Lung (tissue), 11 donors: ENCODE measurements at regions not wholly inside any gene's neighbourhood (a gene's known extent, or its start where the extent isn't known, plus 50 kb on each side); places are given as distances from the start of the nearest gene placed in this dataset.
"Not testable (repeated sequence)": the region's sequence is repeated elsewhere in the genome, so short reads cannot be mapped to it uniquely, and the experiment has no call there.

Experiments used
- ATAC-seq: fragments of 200-7000 bp; cut with Tn5 transposase; one replicate; pipeline ENCODE4 v1.9.1; 2020; ENCODE audit warnings: moderate number of reproducible peaks; ENCODE audit not compliant: insufficient read depth, low FRiP score
- DNase-seq, 3 donors: peaks; one replicate each; pipeline ENCODE4 v3.0.0-alpha.2; 2013 to 2017
- H3K27ac ChIP-seq, 2 donors: one replicate each; pipeline ENCODE4 v1.5.1; 2013; ENCODE audit warnings: mild to moderate bottlenecking in 2 of 2, moderate library complexity in 2 of 2, control low read depth in 1 of 2, inconsistent platforms in 1 of 2, low read depth in 1 of 2, low read length in 1 of 2
- H3K27me3 ChIP-seq, 3 donors: one replicate each; pipeline ENCODE4 v1.5.1; 2013; ENCODE audit warnings: low read length in 2 of 3; ENCODE audit not compliant: control insufficient read depth in 3 of 3, insufficient read depth in 3 of 3
- H3K36me3 ChIP-seq, 4 donors: one replicate each; pipeline ENCODE4 v1.5.1; 2013; ENCODE audit warnings: low read length in 4 of 4, mild to moderate bottlenecking in 1 of 4, moderate library complexity in 1 of 4; ENCODE audit not compliant: control insufficient read depth in 4 of 4, insufficient read depth in 4 of 4
- H3K4me1 ChIP-seq, 5 donors: one replicate each; pipeline ENCODE4 v1.5.1; 2013; ENCODE audit warnings: low read length in 5 of 5, mild to moderate bottlenecking in 2 of 5, moderate library complexity in 1 of 5; ENCODE audit not compliant: control insufficient read depth in 5 of 5, insufficient read depth in 5 of 5
- H3K4me3 ChIP-seq: one replicate; pipeline ENCODE4 v1.5.1; 2013; ENCODE audit warnings: mild to moderate bottlenecking, control low read depth, moderate library complexity
- H3K9ac ChIP-seq, 2 donors: one replicate each; pipeline ENCODE4 v1.5.1; 2013; ENCODE audit warnings: low read length in 2 of 2, control low read depth in 1 of 2; ENCODE audit not compliant: insufficient read depth in 1 of 2
- H3K9me3 ChIP-seq, 4 donors: one replicate each; pipeline ENCODE4 v1.5.1; 2013; ENCODE audit warnings: low read length in 3 of 4, mild to moderate bottlenecking in 1 of 4, moderate library complexity in 1 of 4; ENCODE audit not compliant: control insufficient read depth in 4 of 4, insufficient read depth in 3 of 4
- CTCF ChIP-seq: IDR thresholded peaks from 2 replicates; pipeline ENCODE4 v1.5.1; 2012; ENCODE audit warnings: mild to moderate bottlenecking; ENCODE audit errors: control extremely low read depth, extremely low read depth
- WGBS, 2 donors: extraction: QIAGEN DNeasy Blood & Tissue Kit; methylation state at CpG; one replicate each; pipeline ENCODE4 v1.1.7; 2013; 5-methylcytosine and 5-hydroxymethylcytosine counted together
- donor health status: control.
- donor health status: control.
- donor health status: Bipolar disorder and iron deficiency.
- donor health status: healthy.
- donor health status: DM: yes; HTN: yes; CAD: no.

DNA sequence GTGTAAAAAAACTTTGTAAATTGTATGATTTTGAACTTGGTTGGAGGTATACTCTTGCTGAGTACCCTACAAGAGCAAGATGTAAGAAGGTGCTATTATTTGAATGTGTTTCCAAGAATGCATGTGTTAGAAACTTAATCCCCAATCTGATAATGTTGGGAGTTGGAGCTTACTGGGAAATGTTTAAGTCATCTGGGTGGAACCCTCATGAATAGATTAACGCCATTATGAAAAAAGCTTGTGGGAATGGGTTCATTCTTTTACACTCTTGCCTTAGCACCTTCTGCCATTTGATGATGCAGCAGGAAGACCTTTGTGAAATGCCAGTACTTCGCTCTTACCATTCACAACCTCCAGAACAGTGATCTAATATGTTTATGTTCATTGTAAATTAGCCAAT, 498.3 kb downstream of the TMEM135 start:
- ATAC-seq (no peak), DNase-seq (no peak)
- TF ChIP-seq CTCF: no peak
- no peak overlapping the region for H3K9ac ChIP-seq
- H3K27me3 ChIP-seq: no peaks in the 10 kb centered on the region
- no peak overlapping the region for H3K4me3 ChIP-seq
- no peaks in the 10 kb centered on the region for H3K4me1 ChIP-seq
- no peaks in the 10 kb centered on the region for H3K36me3 ChIP-seq
- no peaks in the 10 kb centered on the region for H3K9me3 ChIP-seq
- 84 to 93% methylated on average over 2 of the region's 2 CpGs for WGBS, 2 donors
- no peak overlapping the region for H3K27ac ChIP-seq

DNA sequence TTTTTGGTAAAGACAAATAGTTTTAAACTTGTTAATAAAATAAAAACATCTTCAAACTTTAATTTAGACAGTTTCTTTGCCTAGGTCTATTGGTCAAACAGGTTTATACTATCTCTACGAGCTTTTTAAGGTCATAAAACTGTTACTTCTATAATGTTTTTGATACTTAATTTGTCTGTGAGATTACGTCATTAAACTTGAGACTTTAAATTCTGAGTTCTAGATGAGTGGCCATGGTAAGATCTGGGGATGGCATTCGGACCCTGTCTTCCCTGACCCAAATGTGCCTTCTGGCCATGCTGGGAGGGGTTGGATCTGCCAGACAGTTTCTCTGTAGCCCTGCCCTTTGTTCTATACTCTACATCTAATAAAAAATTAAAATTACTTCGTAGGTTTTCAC, 497.8 kb downstream of the TMEM135 start:
- no peak for ATAC-seq
- Histone ChIP-seq H3K9ac (no peak overlapping the region), H3K4me1 (no peaks in the 10 kb centered on the region), H3K27ac (no peak overlapping the region), H3K9me3 (no peaks in the 10 kb centered on the region), H3K36me3 (no peaks in the 10 kb centered on the region), H3K27me3 (no peaks in the 10 kb centered on the region), H3K4me3 (no peak overlapping the region)
- WGBS, 2 donors: 81 to 84% methylated on average over 4 of the region's 4 CpGs
- TF ChIP-seq CTCF: no peak
- no peak for DNase-seq

DNA sequence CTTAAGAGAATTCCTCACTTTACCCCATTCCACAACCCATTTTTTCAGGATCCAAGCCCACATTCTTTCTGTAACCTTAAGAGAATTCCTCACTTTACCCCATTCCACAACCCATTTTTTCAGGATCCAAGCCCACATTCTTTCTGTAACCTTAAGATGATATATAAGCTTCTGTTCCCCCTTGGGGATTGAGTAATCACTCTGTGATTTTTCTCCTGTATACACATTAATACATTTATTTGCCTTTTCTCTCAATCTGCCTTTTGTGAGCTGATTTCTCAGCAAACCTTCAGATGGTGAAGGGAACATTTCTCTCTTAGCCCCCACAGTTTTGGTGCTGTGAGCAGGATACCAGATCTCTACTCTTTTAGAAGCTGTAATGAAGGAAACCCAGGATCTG, 494.1 kb downstream of the TMEM135 start:
- H3K4me3 ChIP-seq, DNase-seq, ATAC-seq, H3K36me3 ChIP-seq, H3K4me1 ChIP-seq, H3K9ac ChIP-seq, H3K9me3 ChIP-seq, H3K27ac ChIP-seq, H3K27me3 ChIP-seq: not testable (repeated sequence)

- no peaks in the 10 kb centered on the region for H3K36me3 ChIP-seq
- ATAC-seq: no peak
- peaks cover 0 to 10% (median under 1%) of the 10 kb centered on the region in 4 donors for H3K9me3 ChIP-seq
- H3K4me1 ChIP-seq: no peaks in the 10 kb centered on the region
- DNase-seq: no peak
- 65 to 88% methylated on average over 1 of the region's 1 CpG for WGBS, 2 donors
- TF ChIP-seq CTCF: no peak
- H3K4me3 ChIP-seq: no peak overlapping the region
- H3K27me3 ChIP-seq: no peaks in the 10 kb centered on the region
- no peak overlapping the region for H3K27ac ChIP-seq
- H3K9ac ChIP-seq: no peak overlapping the region
Measured at GRCh38 chr11:87529486-87529885, 491.8 kb downstream of the TMEM135 start.
